Activated CD4-positive, alpha-beta T cell treated with anti-CD3 and anti-CD28 coated beads, Interleukin-2, amount 50 U/mL, for 24 hours (primary cell): ENCODE measurements at regions not wholly inside any gene's neighbourhood (a gene's known extent, or its start where the extent isn't known, plus 50 kb on each side); places are given as distances from the start of the nearest gene placed in this dataset.
"Not testable (repeated sequence)": the region's sequence is repeated elsewhere in the genome, so short reads cannot be mapped to it uniquely, and the experiment has no call there.

Source experiments
- DNase-seq, 2 donors: peaks; one replicate each; pipeline ENCODE4 v3.0.0-alpha.2; 2020; ENCODE audit warnings: low read depth in 1 of 2, low spot score in 1 of 2

- no peak for DNase-seq
Observed at GRCh38 chr1:198967566-198967965, 328.7 kb downstream of the PTPRC start.

GRCh38 chr1:198968866-198969265 lies 330.0 kb downstream of the PTPRC start:
- no peak for DNase-seq

DNA sequence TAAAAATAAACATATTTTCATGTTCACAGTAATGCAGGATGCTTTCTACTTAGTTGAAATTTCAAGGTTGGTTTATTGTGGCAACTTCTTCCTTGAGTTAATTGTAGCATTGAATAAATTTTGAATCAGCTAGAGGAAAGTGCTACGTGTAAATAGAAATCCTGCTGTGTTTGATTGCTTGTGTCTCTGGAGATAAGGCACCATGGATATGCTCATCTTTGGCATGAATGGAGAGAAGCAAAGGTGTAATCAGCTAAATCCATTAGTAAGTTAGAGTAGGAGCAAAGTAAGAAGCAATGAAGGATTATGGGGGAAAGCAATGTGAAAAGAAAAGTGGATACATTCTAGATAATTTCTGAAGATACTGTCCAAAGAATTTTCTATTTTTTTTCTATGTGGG lies 331.1 kb downstream of the PTPRC start:
- no peak for DNase-seq

GRCh38 chr1:198970916-198971315 lies 332.1 kb downstream of the PTPRC start:
- DNase-seq: no peak

DNA sequence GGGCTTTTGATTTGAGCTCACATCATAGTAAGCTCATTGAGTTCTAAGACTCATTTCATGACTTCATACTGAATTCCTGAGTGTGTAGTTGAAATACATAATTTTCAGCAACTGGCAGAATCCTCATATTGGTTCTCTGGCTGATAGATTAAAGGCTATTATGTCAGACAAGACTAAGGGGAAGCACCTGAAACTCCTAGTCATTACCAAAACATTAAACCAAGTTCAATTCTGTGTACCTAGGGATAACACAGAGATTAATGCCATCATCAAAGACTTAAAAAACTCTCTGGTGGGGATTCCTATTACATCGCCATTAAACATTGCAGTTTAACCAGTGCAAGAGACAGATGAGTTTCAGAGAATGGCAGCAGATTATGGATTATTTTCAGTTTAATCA lies 339.1 kb downstream of the PTPRC start:
- DNase-seq: no peak

DNA sequence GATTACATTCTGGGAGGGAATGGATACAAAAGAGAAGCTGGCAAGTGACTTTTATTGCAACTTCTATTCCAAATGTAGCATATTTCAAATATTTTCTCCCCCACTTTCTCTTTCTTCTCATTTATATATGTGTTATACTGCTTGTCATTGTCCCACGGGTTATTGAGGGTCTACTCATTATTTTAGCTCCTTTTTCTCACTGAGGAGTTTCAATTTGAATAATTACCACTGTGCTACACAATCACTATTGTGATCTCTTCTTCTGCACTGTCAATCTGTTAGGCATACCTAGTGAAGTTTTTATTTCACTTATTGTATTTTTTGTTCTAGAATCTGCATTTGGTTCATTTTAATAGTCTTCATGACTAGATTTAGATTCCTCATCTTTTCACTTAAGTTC lies 339.7 kb downstream of the PTPRC start:
- no peak for DNase-seq

- no peak for DNase-seq
Observed at GRCh38 chr1:198986036-198986435, 347.2 kb downstream of the PTPRC start.

DNA sequence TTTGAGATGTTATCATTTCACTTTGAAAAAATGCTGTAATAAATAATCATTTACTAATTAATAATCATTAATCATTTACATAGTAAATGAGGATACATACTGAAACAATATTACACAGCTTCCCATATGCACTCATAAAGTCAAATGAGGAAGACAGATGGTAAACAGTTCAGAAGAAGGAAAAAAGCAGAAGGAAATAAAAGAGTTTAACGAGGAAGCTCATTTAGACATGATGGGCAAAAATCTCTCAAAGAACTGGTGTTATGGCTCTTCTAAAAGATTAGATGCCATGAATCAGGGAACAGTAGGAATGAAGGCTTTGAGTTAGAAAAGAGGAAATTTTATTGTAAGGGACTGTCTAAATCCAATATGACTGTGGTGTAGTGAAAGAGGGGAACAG lies 347.6 kb downstream of the PTPRC start:
- no peak for DNase-seq

GRCh38 chr1:199002661-199003060 lies 363.8 kb downstream of the PTPRC start:
- no peak for DNase-seq

DNA sequence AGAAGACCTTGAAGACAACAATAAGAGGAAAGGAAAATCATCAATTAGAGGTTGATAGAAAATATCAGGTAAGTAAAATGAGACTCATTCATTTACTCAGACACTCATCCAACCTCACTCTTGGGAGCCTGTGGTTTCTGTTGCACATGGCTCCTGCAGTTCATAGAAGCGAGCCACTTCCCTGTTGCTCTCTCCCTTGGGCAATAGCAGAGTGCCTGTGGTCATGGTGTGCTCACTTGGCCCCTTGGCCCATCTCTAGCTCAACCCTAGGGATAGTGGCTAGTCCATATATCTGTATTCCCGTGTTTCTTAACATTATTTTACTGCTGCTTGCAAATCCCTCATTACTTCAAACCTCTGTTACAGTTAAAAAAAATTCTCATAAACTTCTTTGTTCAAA lies 368.6 kb downstream of the PTPRC start:
- no peak for DNase-seq

- DNase-seq: no peak
Observed at GRCh38 chr1:199009447-199009846, 370.6 kb downstream of the PTPRC start.

- no peak for DNase-seq
Observed at GRCh38 chr1:199010492-199010891, 371.7 kb downstream of the PTPRC start.

DNA sequence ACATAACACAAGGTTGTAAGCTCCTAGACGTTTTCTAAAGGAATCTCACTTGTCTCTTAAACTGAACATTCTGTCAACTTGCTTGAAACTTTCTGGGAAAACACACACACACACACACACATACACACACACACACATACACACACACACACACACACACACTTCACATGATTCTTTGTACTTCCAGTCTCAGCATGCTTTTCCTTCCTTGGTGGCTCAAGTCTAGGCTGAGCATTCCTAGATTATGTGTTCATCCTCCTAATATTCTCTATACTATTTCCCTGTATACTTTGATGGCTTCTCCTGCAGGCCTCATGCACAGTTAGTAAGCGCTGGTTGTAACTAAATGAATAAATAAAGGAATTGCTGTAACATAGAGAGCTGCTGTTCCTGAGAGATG lies 372.1 kb downstream of the PTPRC start:
- no peak for DNase-seq

GRCh38 chr1:199015799-199016198 lies 377.0 kb downstream of the PTPRC start:
- DNase-seq: no peak

DNA sequence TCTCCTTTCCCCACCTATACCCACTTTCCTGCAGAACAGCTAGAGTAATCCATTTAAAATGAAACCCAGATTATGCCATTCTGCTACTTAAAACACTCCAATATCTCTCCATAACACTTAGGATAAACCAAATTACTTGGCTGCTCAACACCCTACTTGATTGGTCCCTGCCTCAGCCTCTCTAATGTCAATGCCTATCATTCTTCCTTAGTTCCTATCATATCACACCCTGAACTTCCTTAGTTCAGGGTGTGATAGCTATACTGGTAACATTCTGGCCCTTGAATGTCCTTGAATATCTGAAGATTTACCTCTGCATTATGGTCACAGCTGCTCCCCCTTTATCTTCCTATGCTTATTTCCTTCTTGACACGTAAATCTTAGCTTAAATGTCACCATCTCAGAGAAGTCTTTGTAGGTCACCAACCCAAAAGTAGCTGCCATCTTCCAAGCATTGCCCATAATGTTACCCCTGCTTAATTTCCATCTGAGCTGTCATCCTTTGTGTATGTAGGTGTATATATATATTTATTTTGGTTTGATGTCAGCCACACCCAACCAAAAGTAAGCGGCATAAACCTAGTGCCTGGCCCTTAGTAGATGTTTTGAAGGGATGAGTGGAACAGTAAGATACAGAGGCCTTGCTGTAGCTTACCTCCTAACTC lies 379.8 kb downstream of the PTPRC start:
- DNase-seq: no peak

DNA sequence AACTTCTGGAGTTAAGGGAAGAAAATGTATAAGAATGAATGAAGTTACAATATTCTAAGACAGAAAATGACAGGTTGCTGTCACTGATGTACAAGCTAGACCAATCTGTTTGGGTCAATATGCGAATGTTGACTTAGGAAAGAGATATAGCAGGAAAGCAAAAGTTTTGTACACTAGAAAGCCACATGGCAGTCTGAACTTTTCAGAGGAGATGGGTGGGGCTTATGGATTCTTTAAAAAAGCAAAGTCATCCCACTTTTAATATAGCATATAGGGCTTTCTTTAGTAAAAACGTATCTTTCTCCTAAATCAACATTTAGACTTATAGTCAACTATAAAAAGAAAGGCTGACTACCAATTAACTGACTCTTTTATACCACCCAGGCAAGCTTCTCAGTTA lies 381.2 kb downstream of the PTPRC start:
- no peak for DNase-seq

DNA sequence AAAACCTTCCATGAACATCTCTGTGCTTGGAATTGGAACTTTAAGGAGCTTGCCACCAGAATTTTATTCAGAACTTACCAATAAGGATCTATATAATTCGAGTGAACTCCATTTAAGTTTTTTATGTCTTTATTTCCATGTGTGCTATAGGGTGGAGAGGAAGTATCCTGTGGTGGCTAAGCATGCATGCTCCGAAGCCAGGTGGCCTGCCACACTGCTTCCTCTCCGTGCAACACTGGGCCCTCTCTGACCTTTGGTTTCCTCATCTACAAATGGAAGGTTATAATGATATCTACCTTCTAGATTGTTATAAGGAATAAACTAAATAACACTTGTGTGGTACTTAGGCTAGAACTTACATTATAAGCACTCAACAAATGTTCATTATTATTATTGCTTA lies 382.1 kb downstream of the PTPRC start:
- no peak for DNase-seq

GRCh38 chr1:199029401-199029800 lies 390.6 kb downstream of the PTPRC start:
- DNase-seq: no peak

DNA sequence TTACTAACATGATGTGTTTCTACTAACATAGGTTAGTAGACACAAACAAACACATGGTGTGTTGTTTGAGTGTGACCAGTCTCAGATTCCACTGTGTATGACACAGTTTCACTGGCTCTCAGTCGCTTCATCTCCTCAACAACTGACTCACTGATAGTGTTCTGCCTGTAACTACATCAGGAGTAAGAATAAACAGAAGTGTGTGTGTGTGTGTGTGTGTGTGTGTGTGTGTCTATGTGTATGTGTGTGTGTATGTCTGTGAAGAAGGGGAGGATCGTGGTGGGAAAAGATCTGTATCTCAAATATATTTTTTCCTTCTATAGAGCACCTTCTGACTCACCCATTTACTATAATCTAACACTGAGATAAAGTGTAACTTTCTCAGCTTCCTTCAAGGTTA lies 391.0 kb downstream of the PTPRC start:
- DNase-seq: no peak

DNA sequence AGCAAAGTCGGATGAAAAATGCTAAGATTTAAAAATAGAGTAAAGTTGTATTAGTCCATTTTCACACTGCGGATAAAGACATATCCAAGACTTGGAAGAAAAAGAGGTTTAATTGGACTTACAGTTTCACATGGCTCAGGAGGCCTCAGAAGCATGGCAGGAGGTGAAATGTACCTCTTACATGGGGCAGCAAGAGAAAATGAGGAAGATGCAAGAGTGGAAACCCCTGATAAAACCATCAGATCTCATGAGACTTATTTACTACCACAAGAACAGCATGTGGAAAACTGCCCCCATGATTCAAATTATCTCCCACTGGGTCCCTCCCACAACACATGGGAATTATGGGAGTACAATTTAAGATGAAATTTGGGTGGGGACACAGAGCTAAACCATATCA lies 391.7 kb downstream of the PTPRC start:
- DNase-seq: not testable (repeated sequence)

DNA sequence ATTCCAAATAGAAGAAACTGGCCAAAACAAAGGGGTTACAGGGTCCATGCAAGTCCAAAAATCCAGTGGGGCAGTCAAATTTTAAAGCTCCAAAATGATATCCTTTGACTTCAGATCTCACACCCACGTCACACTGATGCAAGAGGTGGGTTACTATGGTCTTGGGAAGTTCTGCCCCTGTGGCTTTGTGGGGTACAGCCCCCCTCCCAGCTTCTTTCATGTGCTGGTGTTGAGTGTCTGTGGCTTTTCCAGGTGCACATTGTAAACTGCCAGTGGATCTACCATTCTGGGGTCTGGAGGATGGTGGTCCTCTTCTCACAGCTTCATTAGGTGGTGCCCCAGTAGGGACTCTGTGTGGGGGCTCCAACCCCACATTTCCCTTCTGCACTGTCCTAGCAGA lies 392.3 kb downstream of the PTPRC start:
- DNase-seq: not testable (repeated sequence)

DNA sequence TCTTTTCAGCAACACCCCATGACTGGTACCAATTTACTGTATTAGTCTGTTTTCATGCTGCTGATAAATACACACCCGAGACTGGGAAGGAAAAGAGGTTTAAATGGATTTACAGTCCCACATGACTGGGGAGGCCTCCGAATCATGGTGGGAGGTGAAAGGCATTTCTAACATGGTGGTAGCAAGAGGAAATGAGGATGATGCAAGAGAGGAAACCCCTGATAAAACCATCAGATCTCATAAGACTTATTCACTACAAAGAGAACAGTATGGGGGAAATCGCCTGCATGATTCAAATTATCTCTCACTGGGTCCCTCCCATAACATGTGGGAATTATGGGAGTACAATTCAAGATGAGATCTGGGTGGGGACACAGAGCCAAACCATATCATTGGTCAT lies 393.6 kb downstream of the PTPRC start:
- not testable (repeated sequence) for DNase-seq

GRCh38 chr1:199033661-199034060 lies 394.8 kb downstream of the PTPRC start:
- no peak for DNase-seq

- no peak for DNase-seq
Observed at GRCh38 chr1:199038156-199038555, 399.3 kb downstream of the PTPRC start.
